Hematopoietic multipotent progenitor cell treated with erythropoietin and hydrocortisone succinate and interleukin-3 and kit ligand, for 17 days (in vitro differentiated cells): ENCODE measurements at regions not wholly inside any gene's neighbourhood (a gene's known extent, or its start where the extent isn't known, plus 50 kb on each side); places are given as distances from the start of the nearest gene placed in this dataset.

ENCODE experiments used
- DNase-seq: peaks from one replicate; pipeline ENCODE4 v3.0.0-alpha.2; 2015; ENCODE audit warnings: low spot score

DNA sequence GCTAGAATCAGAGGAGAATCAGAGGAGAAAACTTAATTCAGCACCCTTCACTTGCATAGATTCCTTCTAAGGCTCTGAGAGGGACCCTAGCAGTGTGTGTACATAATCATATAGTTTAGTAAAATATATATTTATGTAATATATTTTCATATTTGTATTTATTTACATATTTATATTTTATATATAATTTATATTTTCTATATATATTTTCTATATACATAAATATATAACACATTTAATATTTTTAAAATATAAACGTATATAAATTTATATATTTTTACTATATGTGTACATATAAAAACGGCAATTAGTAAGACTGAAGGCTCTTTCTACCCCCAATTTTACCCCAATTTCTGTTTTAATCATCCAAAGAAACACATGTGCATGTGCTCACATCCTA is 80.3 kb downstream of the NXPE2 start:
- no peak for DNase-seq

DNA sequence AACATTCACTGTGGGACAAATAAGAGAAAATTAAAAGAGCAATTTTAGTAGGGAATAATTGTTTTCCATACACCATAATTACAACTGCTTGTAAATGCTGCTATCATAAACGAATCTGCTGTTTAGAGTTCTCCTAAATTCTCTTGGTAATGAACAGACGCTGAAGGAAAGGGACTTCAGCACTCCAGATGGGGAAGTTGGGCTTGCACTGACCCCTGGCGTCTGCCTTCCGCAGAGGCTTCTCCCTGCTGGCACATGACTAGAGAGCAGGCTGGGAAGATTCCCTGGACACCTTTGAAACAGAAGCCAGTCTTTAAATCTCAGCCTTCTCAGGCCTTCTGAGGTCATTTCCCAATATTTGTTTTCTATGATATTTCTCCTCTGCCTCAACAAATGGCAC is 84.1 kb downstream of the NXPE2 start:
- DNase-seq, result peak; percentile 23

GRCh38 chr11:114764563-114764962 is 86.2 kb downstream of the NXPE2 start:
- DNase-seq, result no peak

DNA sequence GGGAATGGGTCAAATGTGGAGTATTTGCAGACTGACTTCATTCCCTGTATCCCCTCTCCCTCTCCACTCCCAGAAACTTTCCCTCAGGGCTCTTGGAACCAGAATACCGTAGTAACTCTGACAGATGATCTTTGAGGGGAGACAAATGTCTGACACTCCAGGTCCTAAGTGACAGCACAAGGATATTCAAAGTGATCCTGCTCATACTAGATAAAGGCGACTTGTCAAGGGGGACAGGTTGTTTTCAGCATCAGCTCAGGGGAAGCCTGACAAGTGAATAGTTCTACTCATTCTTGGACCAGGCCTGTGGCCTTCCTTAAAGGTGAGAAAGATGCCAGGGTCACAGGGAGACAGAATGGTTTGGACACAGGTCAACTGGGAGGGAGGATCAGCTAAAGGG is 92.8 kb downstream of the NXPE2 start:
- no peak for DNase-seq

DNA sequence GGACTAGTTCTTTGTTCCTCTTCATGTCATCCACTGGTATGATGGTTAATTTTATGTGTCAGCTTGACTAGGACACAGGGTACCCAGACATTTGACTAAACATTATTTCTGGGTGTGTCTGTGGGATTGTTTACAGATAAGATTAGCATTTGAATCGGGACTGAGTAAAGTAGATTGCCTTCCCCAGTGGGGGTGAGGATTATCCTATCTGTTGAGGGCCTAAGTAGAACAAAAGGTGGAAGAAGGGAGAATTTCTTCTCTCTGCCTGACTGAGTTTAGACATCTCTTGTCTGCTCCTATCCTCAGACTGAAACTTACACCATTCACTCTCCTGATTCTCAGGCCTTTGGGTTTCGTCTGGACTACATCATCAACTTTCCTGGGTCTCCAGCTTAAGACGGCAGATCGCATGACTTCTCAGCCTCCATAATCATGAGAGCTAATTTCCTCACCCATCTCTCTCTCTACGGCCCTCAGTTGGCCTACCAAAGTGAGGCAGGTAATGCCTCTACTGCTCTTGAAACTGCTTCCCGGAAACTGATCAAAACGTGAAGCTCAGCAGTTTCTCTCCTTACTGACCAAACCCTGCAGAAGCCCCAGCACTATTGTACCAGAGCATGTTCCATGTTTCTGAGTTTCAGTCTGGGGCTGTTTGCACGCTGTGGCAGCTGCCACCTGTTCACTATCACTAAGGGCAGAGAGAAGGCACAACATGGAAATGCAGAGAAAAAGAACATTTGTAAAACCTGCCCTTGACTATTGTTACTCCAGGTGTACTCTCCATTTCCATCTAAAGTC is 95.4 kb downstream of the NXPE2 start:
- DNase-seq, result no peak

DNA sequence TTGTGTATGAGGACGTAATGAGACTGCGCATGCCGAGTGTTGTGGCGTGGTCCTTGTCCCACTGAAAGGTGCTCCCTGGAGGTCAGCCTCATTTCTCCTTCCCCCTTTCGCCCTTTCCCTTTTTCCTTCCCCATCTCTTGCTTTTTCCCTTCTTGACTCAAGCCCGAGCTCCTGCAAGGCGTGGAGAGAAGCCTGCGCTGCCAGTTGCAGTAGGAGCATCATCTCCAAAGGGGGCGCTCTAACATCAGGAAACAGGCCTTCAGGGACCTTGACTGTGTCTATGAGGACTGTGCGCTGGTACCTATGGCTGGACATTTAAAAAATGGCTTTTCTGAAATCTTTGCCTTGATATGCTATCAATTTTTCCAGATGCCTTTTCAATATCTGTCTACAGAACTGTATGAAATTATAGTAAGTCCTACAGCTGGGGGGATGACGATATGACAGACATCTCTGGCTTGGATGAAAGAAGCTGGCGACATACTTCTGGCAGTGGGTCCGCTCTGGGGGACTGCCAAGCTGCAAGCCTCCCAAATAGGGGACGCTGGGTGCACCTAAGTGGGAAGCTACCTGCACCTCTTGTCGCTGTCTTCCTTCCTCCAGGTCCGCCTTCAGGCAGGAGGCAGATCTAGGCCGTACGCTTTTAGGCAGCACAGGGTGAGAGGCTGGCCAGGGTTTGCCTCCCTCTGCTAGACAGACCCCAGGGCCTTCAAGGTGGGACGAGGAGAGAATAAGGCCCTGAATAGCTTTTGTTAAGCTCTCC is 96.5 kb downstream of the NXPE2 start:
- DNase-seq, result no peak

DNA sequence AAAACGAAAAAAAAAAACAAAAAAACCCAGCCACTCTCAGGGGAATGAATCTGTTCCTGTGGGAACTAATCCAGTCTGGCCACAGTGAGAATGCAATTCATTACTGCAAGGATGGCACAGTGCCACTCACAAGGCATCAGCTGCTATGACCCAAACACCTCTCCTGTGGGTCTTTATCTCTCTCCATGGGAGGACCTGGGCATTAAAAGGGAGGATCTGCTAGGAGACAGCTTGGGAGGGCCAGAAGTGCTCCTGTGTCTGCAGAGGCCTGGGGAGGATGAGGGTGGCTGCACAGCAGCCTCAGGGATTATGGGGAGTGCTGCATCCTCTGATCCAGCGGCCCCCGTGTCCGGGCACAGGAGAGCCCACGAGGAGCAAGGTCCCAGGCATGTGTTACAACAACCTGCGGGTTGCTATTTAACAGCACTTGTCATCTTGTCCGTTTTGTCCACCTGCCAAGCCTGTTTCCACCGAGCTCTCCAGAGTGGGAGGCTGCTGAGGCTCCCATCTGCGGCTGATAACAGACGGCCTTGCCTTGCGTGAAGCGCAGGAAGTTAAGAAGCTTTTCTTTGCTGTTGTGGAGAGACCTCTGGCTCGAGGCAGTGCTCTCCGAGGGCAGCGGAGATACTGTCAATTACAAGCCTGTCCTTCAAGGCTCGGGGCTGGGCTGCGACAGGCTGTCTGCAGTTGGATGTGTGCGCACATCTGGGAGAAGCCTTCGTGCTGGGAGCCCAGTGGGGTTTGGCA is 97.7 kb downstream of the NXPE2 start:
- DNase-seq, result no peak

GRCh38 chr11:114776956-114777355 is 98.6 kb downstream of the NXPE2 start:
- no peak for DNase-seq

DNA sequence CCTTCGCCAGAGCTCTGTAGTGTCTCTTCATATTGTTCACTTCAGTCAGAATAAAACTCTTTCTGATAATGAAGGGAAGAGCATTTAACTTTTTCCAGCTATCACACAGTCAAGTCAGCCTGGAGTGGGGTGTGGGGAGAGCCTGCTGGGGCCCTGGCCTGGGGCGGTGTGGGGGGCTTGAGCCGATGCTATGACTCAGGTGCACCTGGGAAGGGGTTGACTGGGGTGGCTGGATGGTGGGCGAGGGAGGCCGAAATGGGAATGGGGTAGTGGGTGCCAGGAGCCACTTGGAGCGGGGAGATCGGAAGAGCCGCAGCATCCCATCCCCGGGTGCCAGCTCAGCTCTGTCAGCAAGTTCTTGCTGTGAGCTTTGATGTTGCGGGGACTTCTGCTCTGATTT is 100.9 kb downstream of the NXPE2 start:
- no peak for DNase-seq

GRCh38 chr11:114782650-114783310 is 104.5 kb downstream of the NXPE2 start:
- DNase-seq, result no peak

- DNase-seq, result no peak
These were observed 105.5 kb downstream of the NXPE2 start for GRCh38 chr11:114783805-114784204.

DNA sequence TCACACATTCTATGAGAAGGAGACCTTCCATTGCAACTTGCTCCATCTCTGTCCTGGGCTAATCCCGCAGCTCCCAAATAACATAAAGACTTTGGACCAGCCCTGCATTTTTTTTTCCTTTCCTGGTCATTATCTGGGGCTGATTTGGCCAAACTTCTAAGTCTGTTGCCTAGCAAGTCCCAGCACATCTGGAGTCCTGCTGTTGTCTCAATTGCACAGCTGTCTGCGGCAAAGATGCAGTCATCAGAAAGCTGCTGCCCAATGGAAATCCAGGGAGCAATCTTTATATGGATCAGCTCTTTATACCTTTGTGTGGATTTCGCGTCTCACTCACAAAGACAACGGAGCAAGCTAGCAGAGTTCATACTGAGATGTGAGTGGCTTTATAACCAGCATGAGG is 105.9 kb downstream of the NXPE2 start:
- no peak for DNase-seq

GRCh38 chr11:114784891-114785290 is 106.6 kb downstream of the NXPE2 start:
- no peak for DNase-seq

GRCh38 chr11:114785820-114786219 is 107.5 kb downstream of the NXPE2 start:
- no peak for DNase-seq

DNA sequence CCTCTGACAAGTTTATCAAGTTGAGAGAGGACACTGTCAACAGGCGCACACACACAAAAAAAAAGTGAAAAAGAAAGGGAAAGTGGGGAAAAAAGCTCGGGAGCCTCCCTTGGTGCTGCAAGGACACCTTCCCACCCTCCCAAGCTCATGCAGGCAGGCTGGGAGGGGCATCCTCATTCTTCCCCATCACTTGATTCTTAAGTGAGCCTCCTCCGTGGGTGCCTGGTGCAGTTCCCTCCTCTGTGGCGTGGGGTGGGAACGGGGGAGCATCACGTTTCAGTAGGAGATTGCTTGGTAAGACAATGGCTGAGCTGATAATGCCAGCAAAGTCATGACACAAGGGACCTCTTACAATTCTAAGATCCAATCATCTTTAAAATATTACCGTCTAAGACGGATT is 108.8 kb downstream of the NXPE2 start:
- DNase-seq, result no peak

GRCh38 chr11:114790910-114791309 is 112.6 kb downstream of the NXPE2 start:
- DNase-seq, result no peak

DNA sequence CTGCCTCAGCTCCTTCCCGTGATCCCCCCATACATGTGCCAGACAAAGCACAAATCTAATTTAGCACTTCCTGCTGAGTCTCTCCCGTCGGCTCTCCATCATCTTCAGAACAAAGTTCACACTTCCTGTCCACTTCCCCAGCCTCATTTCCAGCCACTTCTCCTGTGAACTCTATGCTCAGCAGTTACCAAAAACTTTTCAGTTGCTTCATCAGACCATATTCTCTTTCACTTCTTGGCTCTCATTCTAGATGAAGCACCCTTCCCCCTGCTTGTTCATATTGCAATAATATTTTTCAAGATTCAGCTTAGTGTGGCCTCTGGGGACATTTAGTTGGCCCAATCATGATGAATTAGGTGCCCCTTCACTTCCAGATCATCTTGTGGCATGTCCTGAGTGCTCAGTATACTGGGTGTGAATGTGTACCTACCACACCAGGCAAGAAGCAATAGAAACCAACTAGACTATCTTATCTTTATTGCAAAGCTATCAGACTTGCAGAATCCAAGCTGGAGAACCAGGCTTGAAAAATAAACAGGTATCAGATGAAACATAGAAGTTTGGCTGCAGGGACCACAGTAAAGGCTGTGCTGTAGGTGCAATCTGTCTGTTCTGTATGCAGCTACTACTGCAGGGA is 115.8 kb downstream of the NXPE2 start:
- no peak for DNase-seq

DNA sequence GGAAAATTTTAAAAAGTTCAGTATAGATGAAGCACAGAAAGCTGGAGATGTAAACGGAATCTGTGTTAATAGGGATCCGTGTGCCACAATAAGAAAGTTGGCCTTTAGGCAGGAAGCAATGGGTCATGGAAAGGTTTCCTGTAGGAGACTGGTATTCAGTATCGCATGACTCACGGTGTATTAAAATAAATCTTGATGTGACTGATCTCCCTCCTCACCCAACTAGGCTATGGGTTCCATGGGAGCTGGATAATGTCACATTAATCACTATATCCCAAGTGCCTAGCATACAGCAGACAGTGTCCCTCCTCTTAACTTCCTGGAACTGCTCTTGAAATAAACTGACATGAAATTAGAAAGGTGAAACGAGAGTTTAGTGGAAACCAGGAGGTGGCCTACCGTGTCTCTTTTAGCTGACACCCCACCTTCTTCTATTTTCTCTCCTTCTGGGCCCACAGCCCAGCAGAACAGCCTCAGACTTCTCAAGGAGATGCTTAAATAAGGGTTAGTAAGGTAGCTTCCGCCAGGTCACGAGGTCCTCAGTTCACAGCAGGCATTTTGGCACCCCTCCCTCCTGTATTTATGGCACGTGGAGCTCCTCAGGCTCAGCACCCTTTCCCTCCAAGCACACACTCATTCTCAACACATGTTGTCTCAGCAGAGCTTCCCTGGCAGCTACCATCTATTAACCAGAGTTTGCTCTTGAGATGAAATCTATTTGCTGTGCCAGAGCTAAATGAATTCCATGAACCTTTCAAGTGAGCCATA is 118.8 kb downstream of the NXPE2 start:
- no peak for DNase-seq

GRCh38 chr11:114799476-114799875 is 121.1 kb downstream of the NXPE2 start:
- no peak for DNase-seq

- no peak for DNase-seq
These were observed 123.4 kb downstream of the NXPE2 start for GRCh38 chr11:114801773-114802172.

GRCh38 chr11:114802878-114803277 is 124.6 kb downstream of the NXPE2 start:
- DNase-seq, result no peak
